IMR-90 (cell line): ENCODE measurements at regions not wholly inside any gene's neighbourhood (a gene's known extent, or its start where the extent isn't known, plus 50 kb on each side); places are given as distances from the start of the nearest gene placed in this dataset.

Experiments used
- ATAC-seq: fragments of 200-7000 bp; cut with Tn5 transposase; 2 replicates; pipeline ENCODE4 v1.9.1; 2020; ENCODE audit warnings: low read depth, mild to moderate bottlenecking, moderate library complexity
- BruUV-seq: library from RNA; stranded (reverse); fragments of 400-500 nt; replicated peaks from 2 replicates; lab custom pipeline; 2021; lab: Mats Ljungman, UMichigan
- CTCF ChIA-PET: fragments of 300-600 bp; formaldehyde crosslinking; extraction: SDS; loops from one replicate; lab custom pipeline; 2021; ENCODE audit warnings: antibody characterized with exemption; lab: Yijun Ruan, JAX
- POLR2A ChIA-PET: fragments of 300-600 bp; sonication (Branson Sonifier 250); formaldehyde crosslinking; loops from one replicate; lab custom pipeline; 2022; ENCODE audit warnings: antibody characterized with exemption; ENCODE audit not compliant: unreplicated experiment; lab: Charles Lee
- DNase-seq: peaks from one replicate; pipeline ENCODE4 v3.0.0; 2013
- H2AFZ ChIP-seq: replicated peaks from 2 replicates; pipeline ENCODE3; 2013; ENCODE audit warnings: low read length, mild to moderate bottlenecking; ENCODE audit not compliant: poor library complexity
- H2AK5ac ChIP-seq: 2 replicates; pipeline ENCODE4 v1.6.1; 2013; ENCODE audit warnings: low read depth, low read length, inconsistent platforms
- H2AK9ac ChIP-seq: replicated peaks from 2 replicates; pipeline ENCODE3; 2013; ENCODE audit warnings: mild to moderate bottlenecking, low read depth, low read length, moderate library complexity; ENCODE audit not compliant: poor library complexity
- H2BK120ac ChIP-seq: 2 replicates; pipeline ENCODE4 v1.6.1; 2013; ENCODE audit warnings: low read depth, low read length, inconsistent platforms
- H2BK15ac ChIP-seq: 3 replicates; pipeline ENCODE4 v1.6.1; 2013; ENCODE audit warnings: low read depth, low read length, inconsistent platforms
- H2BK20ac ChIP-seq: 2 replicates; pipeline ENCODE4 v1.6.1; 2013; ENCODE audit warnings: low read depth, mild to moderate bottlenecking, inconsistent platforms, low read length, moderate library complexity
- H2BK5ac ChIP-seq: 2 replicates; pipeline ENCODE4 v1.6.1; 2013; ENCODE audit warnings: mild to moderate bottlenecking, low read depth, low read length, inconsistent platforms; ENCODE audit not compliant: poor library complexity, severe bottlenecking
- H3K14ac ChIP-seq: replicated peaks from 2 replicates; pipeline ENCODE4 v1.6.1; 2013; ENCODE audit warnings: low read depth, low read length, inconsistent platforms
- H3K18ac ChIP-seq: 2 replicates; pipeline ENCODE4 v1.6.1; 2013; ENCODE audit warnings: low read depth, low read length, control low read depth
- H3K23ac ChIP-seq: 2 replicates; pipeline ENCODE4 v1.6.1; 2013; ENCODE audit warnings: low read depth, low read length, inconsistent platforms
- H3K27ac ChIP-seq: 2 replicates; pipeline ENCODE4 v1.5.1; 2013; ENCODE audit warnings: mild to moderate bottlenecking, control low read depth, low read length; ENCODE audit not compliant: insufficient read depth
- H3K27me3 ChIP-seq: 2 replicates; pipeline ENCODE4 v1.6.1; 2013; ENCODE audit warnings: low read length; ENCODE audit not compliant: control insufficient read depth, insufficient read depth
- H3K36me3 ChIP-seq: 2 replicates; pipeline ENCODE4 v1.6.1; 2013; ENCODE audit warnings: low read length, mixed read lengths; ENCODE audit not compliant: control insufficient read depth, insufficient read depth
- H3K4ac ChIP-seq: 2 replicates; pipeline ENCODE4 v1.6.1; 2013; ENCODE audit warnings: low read depth, low read length, inconsistent platforms
- H3K4me1 ChIP-seq: 2 replicates; pipeline ENCODE4 v1.6.1; 2013; ENCODE audit warnings: low read length, mixed read lengths; ENCODE audit not compliant: control insufficient read depth, insufficient read depth
- H3K4me2 ChIP-seq: 2 replicates; pipeline ENCODE4 v1.6.1; 2013; ENCODE audit warnings: low read depth, mild to moderate bottlenecking, control low read depth, low read length, moderate library complexity
- H3K4me3 ChIP-seq: 2 replicates; pipeline ENCODE4 v1.5.1; 2013; ENCODE audit warnings: low read depth, mild to moderate bottlenecking, control low read depth, low read length, moderate library complexity; ENCODE audit not compliant: insufficient read depth
- H3K56ac ChIP-seq: 2 replicates; pipeline ENCODE4 v1.6.1; 2013; ENCODE audit warnings: low read length, inconsistent platforms; ENCODE audit not compliant: insufficient read depth; ENCODE audit errors: extremely low read depth
- H3K79me1 ChIP-seq, 2 experiments: 2 replicates each; pipeline ENCODE4 v1.6.1; 2013; ENCODE audit warnings: low read length in 2 of 2, inconsistent platforms in 1 of 2, low read depth in 1 of 2
- H3K9ac ChIP-seq: 2 replicates; pipeline ENCODE4 v1.6.1; 2013; ENCODE audit warnings: low read depth, low read length, control low read depth
- H3K9me1 ChIP-seq: 2 replicates; pipeline ENCODE4 v1.6.1; 2013; ENCODE audit warnings: low read length, inconsistent platforms; ENCODE audit not compliant: insufficient read depth
- H3K9me3 ChIP-seq: 2 replicates; pipeline ENCODE4 v1.6.1; 2013; ENCODE audit warnings: low read length; ENCODE audit not compliant: control insufficient read depth, insufficient read depth
- H4K20me1 ChIP-seq: 2 replicates; pipeline ENCODE4 v1.6.1; 2013; ENCODE audit warnings: low read length, inconsistent platforms; ENCODE audit not compliant: insufficient read depth
- H4K5ac ChIP-seq: 2 replicates; pipeline ENCODE4 v1.6.1; 2013; ENCODE audit warnings: mild to moderate bottlenecking, low read depth, low read length, control low read depth
- H4K8ac ChIP-seq, 2 experiments: 2 replicates each; pipeline ENCODE4 v1.6.1; 2013; ENCODE audit warnings: low read depth in 2 of 2, low read length in 2 of 2, control low read depth in 1 of 2, inconsistent platforms in 1 of 2
- H4K91ac ChIP-seq: 2 replicates; pipeline ENCODE4 v1.6.1; 2013; ENCODE audit warnings: low read depth, low read length, inconsistent platforms; ENCODE audit not compliant: insufficient read depth
- NFE2L2 ChIP-seq: fragments of 150-350 bp; IDR thresholded peaks from 2 replicates; pipeline ENCODE4 v1.6.1; 2016; ENCODE audit warnings: low read depth, mild to moderate bottlenecking, low read length
- RCOR1 ChIP-seq: IDR thresholded peaks from 2 replicates; pipeline ENCODE4 v1.6.1; 2012; ENCODE audit warnings: mild to moderate bottlenecking, low read length, improper control_type of control experiment; ENCODE audit not compliant: insufficient replicate concordance
- WGBS, 2 experiments: methylation state at CpG; one replicate each; pipeline versions ENCODE4 v1.1.5 to v1.1.7; 2013; ENCODE audit warnings: missing lambda C conversion rate in 2 of 2; ENCODE audit not compliant: insufficient read length in 1 of 2; ENCODE audit errors: extremely low coverage in 2 of 2; 5-methylcytosine and 5-hydroxymethylcytosine counted together
- dilution Hi-C: fragments of 300-500 bp; cut with HindIII; formaldehyde crosslinking; loops from one replicate; pipeline ENCODE4 v1.14.3; 2018; ENCODE audit warnings: low sequenced_read_pairs; ENCODE audit not compliant: unreplicated experiment
- in situ Hi-C: fragments of 300-500 bp; cut with MboI; formaldehyde crosslinking; loops from 3 replicates; pipeline ENCODE4 v1.14.3; 2019; ENCODE audit warnings: low sequenced_read_pairs, inconsistent platforms, mixed read lengths
- intact Hi-C: fragments of 100-400 bp; cut with micrococcal nuclease; formaldehyde crosslinking; loops from 2 replicates; pipeline ENCODE4 v1.10.0; 2022

GRCh38 chr11:92397221-92397755 is 172.7 kb downstream of the FAT3 start:
- no peaks in the 10 kb centered on the region for H3K79me1 ChIP-seq
- no peak overlapping the region for H2AK9ac ChIP-seq
- H4K20me1 ChIP-seq: no peaks in the 10 kb centered on the region
- H2AFZ ChIP-seq: no peak overlapping the region
- H3K4me2 ChIP-seq: no peak overlapping the region
- dilution Hi-C loops (no loop called here), intact Hi-C loops (no loop called here), in situ Hi-C loops (no loop called here)
- H3K27ac ChIP-seq: no peak overlapping the region
- ChIA-PET CTCF (no interaction called here), POLR2A (no interaction called here)
- no peak overlapping the region for H3K4ac ChIP-seq
- no peaks in the 10 kb centered on the region for H3K9me3 ChIP-seq
- BruUV-seq: no TSS peak
- H2BK120ac ChIP-seq: no peak overlapping the region
- no peak overlapping the region for H3K23ac ChIP-seq
- no peak overlapping the region for H2BK20ac ChIP-seq
- H3K9me1 ChIP-seq: no peaks in the 10 kb centered on the region
- H3K18ac ChIP-seq: no peak overlapping the region
- no peak overlapping the region for H3K56ac ChIP-seq
- no peak for TF ChIP-seq NFE2L2
- no peak for TF ChIP-seq RCOR1
- no peak overlapping the region for H2BK15ac ChIP-seq
- no peaks in the 10 kb centered on the region for H3K36me3 ChIP-seq
- no peak overlapping the region for H4K91ac ChIP-seq
- H4K8ac ChIP-seq: no peak overlapping the region
- no peak overlapping the region for H3K4me3 ChIP-seq
- no peak overlapping the region for H2BK5ac ChIP-seq
- H3K27me3 ChIP-seq: no peaks in the 10 kb centered on the region
- no CpG with 5 or more reads among the region's 9 CpGs for WGBS, 2 experiments
- no peak overlapping the region for H3K14ac ChIP-seq
- DNase-seq: no peak
- no peak overlapping the region for H2AK5ac ChIP-seq
- H3K4me1 ChIP-seq: no peaks in the 10 kb centered on the region
- no peak for ATAC-seq
- no peak overlapping the region for H4K5ac ChIP-seq
- H3K9ac ChIP-seq: no peak overlapping the region
